Uterus (tissue), 2 donors: ENCODE measurements at regions not wholly inside any gene's neighbourhood (a gene's known extent, or its start where the extent isn't known, plus 50 kb on each side); places are given as distances from the start of the nearest gene placed in this dataset.

Experiments
- POLR2A ChIP-seq, 2 donors: fragments of 450-650 bp; IDR thresholded peaks; one replicate each; pipeline ENCODE4 v1.6.1; 2016; ENCODE audit warnings: antibody characterized with exemption in 2 of 2, mild to moderate bottlenecking in 1 of 2, moderate library complexity in 1 of 2
- TF ChIP-seq, protein P1 (sequence below), 4 experiments: fragments of 200-600 bp in 2 of 4; fragments of 450-650 bp in 2 of 4; sonication (generic) in 2 of 4; IDR thresholded peaks; one replicate each; pipeline ENCODE4 v1.5.1; 2016 to 2019; ENCODE audit warnings: antibody characterized with exemption in 4 of 4, mild to moderate bottlenecking in 2 of 4, moderate library complexity in 1 of 4

GRCh38 chr3:74139648-74140047 lies 474.8 kb downstream of the CNTN3 start:
- TF ChIP-seq, protein P1, sequence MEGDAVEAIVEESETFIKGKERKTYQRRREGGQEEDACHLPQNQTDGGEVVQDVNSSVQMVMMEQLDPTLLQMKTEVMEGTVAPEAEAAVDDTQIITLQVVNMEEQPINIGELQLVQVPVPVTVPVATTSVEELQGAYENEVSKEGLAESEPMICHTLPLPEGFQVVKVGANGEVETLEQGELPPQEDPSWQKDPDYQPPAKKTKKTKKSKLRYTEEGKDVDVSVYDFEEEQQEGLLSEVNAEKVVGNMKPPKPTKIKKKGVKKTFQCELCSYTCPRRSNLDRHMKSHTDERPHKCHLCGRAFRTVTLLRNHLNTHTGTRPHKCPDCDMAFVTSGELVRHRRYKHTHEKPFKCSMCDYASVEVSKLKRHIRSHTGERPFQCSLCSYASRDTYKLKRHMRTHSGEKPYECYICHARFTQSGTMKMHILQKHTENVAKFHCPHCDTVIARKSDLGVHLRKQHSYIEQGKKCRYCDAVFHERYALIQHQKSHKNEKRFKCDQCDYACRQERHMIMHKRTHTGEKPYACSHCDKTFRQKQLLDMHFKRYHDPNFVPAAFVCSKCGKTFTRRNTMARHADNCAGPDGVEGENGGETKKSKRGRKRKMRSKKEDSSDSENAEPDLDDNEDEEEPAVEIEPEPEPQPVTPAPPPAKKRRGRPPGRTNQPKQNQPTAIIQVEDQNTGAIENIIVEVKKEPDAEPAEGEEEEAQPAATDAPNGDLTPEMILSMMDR (IDR thresholded peaks at IDR 0.05), result no peak
- TF ChIP-seq POLR2A (IDR thresholded peaks at IDR 0.05), result no peak
